ENCODE measurements at regions not wholly inside any gene's neighbourhood (a gene's known extent, or its start where the extent isn't known, plus 50 kb on each side); places are given as distances from the start of the nearest gene placed in this dataset.

DNA sequence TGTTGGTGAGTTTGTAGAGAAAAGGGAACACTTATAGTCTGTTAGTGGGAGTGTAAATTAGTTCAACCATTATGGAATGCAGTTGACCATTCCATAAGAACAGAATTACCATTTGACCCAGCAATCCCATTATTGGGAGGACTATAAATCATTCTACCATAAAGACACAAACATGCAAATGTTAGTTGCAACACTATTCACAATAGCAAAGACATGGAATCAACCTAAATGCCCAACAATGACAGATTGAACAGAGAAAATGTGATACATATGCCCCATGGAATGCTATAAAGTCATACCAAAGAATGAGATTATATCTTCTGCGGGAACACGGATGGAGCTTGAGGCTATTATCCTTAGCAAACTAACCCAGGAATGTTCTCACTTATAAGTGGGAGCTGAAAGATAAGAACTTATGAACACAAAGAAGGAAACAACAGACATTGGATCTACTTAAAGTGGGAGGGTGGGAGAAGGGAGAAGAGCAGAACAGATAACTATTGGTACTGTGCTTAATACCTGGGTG is 1819.2 kb upstream of the ADGRL3 start:
- Histone ChIP-seq H3K9me3 (ENCODE audit: low read length) (no peaks in the 10 kb centered on the region), H3K4me2 (ENCODE audit: low read depth, low read length) (no peak overlapping the region), H3K36me3 (replicated peaks in 1 of 2; ENCODE audit: control insufficient read depth in 1 of 2, insufficient read depth in 2 of 2, low read length in 2 of 2) (no peaks in the 10 kb centered on the region), H3K4me1 (ENCODE audit: insufficient read depth, low read length) (no peaks in the 10 kb centered on the region), H3K4me3 (replicated peaks in 1 of 3; ENCODE audit: insufficient read depth in 1 of 3, low read depth in 2 of 3, low read length in 3 of 3) (no peak overlapping the region), H3K9ac (ENCODE audit: insufficient read depth, low read depth, low read length) (no peak overlapping the region), H3K27me3 (ENCODE audit: control insufficient read depth in 1 of 2, insufficient read depth in 2 of 2, low read length in 2 of 2) (no peaks in the 10 kb centered on the region; a peak in 1 of 5 replicates), H3K79me2 (ENCODE audit: insufficient read depth, low read length) (no peaks in the 10 kb centered on the region), H4K20me1 (ENCODE audit: insufficient read depth, low read length) (no peaks in the 10 kb centered on the region), H3K27ac (ENCODE audit: extremely low read length, insufficient read depth, low read length) (no peak overlapping the region), H2AFZ (ENCODE audit: low read length) (no peak overlapping the region)
- in situ Hi-C loops (cut with HindIII; ENCODE audit: extremely low pct_ligation_motif_present, low pct_unique_long_range_greater_than_20kb) = no loop called here
- FAIRE-seq (no peak), DNase-seq (ENCODE audit: low spot score) (no peak), ATAC-seq (no peak)
- CTCF ChIA-PET (ENCODE audit: low intra/inter-chr PET ratio, low total read pairs) = no interaction called here
- 42% methylated on average over 2 of the region's 2 CpGs for WGBS (ENCODE audit: low lambda C conversion rate)
- BruUV-seq (replicated peaks) = no TSS peak
- TF ChIP-seq SOX5 (CRISPR knock-in tag; IDR thresholded peaks at IDR 0.05; ENCODE audit: borderline replicate concordance) (no peak), NFRKB (IDR thresholded peaks at IDR 0.05) (no peak), CCAR2 (optimal IDR thresholded peaks at IDR 0.05; ENCODE audit: low read depth, low read length) (no peak), NFIB (CRISPR knock-in tag; IDR thresholded peaks at IDR 0.05; ENCODE audit: borderline replicate concordance) (no peak), ZNF225 (CRISPR knock-in tag; IDR thresholded peaks at IDR 0.05) (no peak), EP300 (IDR thresholded peaks at IDR 0.05; ENCODE audit: low read depth in 2 of 2, low read length in 2 of 2) (no peak), EP300 (CRISPR knock-in tag; IDR thresholded peaks at IDR 0.05; ENCODE audit: borderline replicate concordance) (no peak), HBP1 (CRISPR knock-in tag; IDR thresholded peaks at IDR 0.05; ENCODE audit: low read depth) (no peak), ZNF44 (CRISPR knock-in tag; IDR thresholded peaks at IDR 0.05) (no peak), SP140L (CRISPR knock-in tag; IDR thresholded peaks at IDR 0.05; ENCODE audit: borderline replicate concordance) (no peak), ADNP (CRISPR knock-in tag; IDR thresholded peaks at IDR 0.05) (no peak), ZNF574 (CRISPR knock-in tag; IDR thresholded peaks at IDR 0.05) (no peak), ZSCAN9 (CRISPR knock-in tag; IDR thresholded peaks at IDR 0.05; ENCODE audit: borderline replicate concordance) (no peak), HOXA5 (CRISPR knock-in tag; IDR thresholded peaks at IDR 0.05) (no peak), SNAPC5 (CRISPR knock-in tag; IDR thresholded peaks at IDR 0.05; ENCODE audit: borderline replicate concordance) (no peak), HOXD1 (CRISPR knock-in tag; IDR thresholded peaks at IDR 0.05) (no peak)
- TF ChIP-seq, protein P1, sequence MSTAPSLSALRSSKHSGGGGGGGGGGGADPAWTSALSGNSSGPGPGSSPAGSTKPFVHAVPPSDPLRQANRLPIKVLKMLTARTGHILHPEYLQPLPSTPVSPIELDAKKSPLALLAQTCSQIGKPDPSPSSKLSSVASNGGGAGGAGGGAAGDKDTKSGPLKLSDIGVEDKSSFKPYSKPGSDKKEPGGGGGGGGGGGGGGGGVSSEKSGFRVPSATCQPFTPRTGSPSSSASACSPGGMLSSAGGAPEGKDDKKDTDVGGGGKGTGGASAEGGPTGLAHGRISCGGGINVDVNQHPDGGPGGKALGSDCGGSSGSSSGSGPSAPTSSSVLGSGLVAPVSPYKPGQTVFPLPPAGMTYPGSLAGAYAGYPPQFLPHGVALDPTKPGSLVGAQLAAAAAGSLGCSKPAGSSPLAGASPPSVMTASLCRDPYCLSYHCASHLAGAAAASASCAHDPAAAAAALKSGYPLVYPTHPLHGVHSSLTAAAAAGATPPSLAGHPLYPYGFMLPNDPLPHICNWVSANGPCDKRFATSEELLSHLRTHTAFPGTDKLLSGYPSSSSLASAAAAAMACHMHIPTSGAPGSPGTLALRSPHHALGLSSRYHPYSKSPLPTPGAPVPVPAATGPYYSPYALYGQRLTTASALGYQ (CRISPR knock-in tag; IDR thresholded peaks at IDR 0.05) = no peak
- intact Hi-C loops (cut with micrococcal nuclease; ENCODE audit: unreplicated experiment) = no loop called here
- POLR2A ChIA-PET = no interaction called here
